ENCODE measurements at regions not wholly inside any gene's neighbourhood (a gene's known extent, or its start where the extent isn't known, plus 50 kb on each side); places are given as distances from the start of the nearest gene placed in this dataset.

DNA sequence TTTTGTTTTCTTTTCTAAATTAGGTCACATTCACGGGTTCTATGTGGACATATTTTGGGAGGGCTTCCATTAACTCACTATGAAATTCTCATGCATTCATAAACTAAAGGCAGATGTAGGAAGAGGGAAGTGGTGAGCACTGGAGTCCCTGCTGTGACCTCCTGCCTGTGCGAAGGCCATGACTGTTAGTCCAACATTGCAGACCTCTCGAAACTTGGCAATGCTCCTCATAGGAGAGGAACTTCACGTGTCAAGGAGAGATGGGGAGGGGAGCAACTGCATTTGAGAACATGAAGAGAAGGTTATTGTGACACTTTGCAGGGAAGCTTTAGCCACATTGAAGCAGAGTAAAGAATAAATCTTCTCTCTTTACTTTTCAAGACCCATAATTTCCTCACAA lies 126.4 kb upstream of the HNMT start:
- TF ChIP-seq, protein P1, sequence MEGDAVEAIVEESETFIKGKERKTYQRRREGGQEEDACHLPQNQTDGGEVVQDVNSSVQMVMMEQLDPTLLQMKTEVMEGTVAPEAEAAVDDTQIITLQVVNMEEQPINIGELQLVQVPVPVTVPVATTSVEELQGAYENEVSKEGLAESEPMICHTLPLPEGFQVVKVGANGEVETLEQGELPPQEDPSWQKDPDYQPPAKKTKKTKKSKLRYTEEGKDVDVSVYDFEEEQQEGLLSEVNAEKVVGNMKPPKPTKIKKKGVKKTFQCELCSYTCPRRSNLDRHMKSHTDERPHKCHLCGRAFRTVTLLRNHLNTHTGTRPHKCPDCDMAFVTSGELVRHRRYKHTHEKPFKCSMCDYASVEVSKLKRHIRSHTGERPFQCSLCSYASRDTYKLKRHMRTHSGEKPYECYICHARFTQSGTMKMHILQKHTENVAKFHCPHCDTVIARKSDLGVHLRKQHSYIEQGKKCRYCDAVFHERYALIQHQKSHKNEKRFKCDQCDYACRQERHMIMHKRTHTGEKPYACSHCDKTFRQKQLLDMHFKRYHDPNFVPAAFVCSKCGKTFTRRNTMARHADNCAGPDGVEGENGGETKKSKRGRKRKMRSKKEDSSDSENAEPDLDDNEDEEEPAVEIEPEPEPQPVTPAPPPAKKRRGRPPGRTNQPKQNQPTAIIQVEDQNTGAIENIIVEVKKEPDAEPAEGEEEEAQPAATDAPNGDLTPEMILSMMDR (IDR thresholded peaks at IDR 0.05), result no peak
- TF ChIP-seq EP300 (IDR thresholded peaks at IDR 0.05) (no peak), POLR2A (IDR thresholded peaks at IDR 0.05) (no peak)
